GM21825 (cell line): ENCODE measurements at regions not wholly inside any gene's neighbourhood (a gene's known extent, or its start where the extent isn't known, plus 50 kb on each side); places are given as distances from the start of the nearest gene placed in this dataset.
"Not testable (repeated sequence)": the region's sequence is repeated elsewhere in the genome, so short reads cannot be mapped to it uniquely, and the experiment has no call there.

Experiments used
- ATAC-seq: cut with Tn5 transposase; IDR thresholded peaks from one replicate; pipeline ENCODE4 v1.9.1; 2021; ENCODE audit warnings: mild to moderate bottlenecking, moderate library complexity; ENCODE audit not compliant: unreplicated experiment

DNA sequence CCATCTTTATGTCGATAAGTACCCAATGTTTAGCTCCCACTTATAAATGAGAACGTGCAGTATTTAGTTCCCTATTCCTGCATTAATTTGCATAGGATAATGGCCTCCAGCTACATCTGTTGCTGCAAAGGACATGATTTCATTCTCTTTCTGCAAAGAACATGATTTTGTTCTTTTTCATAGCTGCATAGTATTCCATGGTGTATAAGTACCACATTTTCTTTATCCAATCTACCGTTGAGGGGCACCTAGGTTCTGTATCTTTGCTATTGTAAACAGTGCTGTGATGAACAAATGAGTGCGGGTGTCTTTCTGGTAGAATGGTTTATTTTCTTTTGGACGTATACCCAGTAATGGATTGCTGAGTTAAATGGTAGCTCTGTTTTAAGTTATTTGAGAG lies 63.0 kb downstream of the HLX start:
- ATAC-seq: no peak

DNA sequence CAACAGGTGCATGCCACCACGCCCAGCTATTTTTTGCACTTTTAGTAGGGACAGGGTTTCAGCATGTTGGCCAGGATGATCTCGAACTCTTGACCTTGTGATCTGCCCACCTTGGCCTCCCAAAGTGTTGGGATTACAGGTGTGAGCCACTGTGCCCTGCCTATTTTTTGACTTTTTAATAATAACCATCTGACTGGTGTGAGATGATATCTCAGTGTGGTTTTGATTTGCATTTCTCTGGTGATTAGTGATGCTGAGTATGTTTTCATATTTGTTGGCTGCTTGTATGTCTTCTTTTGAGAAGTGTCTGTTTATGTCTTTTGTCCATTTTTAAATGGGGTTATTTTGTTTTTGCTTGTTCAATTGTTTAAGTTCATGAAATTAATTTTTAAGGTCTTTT lies 63.7 kb downstream of the HLX start:
- not testable (repeated sequence) for ATAC-seq

- ATAC-seq: no peak
Observed at GRCh38 chr1:220943319-220943996, 64.2 kb downstream of the HLX start.

DNA sequence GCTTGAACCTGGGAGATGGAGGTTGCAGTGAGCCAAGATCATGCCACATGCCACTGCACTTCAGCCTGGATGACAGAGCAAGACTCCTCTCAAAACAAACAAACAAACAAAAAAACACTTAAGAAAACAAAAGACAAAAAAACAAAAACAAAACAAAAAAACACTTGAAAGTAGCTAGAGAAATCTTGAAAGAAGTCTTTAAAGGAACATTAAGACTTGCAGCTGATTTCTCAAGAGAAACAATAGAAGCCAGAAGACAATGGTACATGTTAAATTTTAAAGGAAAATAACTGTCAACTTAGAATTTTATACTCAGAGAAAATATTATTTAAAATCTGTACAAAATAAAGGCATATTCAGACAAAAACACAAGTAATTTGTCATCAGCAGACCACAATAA lies 71.3 kb downstream of the HLX start:
- no peak for ATAC-seq

DNA sequence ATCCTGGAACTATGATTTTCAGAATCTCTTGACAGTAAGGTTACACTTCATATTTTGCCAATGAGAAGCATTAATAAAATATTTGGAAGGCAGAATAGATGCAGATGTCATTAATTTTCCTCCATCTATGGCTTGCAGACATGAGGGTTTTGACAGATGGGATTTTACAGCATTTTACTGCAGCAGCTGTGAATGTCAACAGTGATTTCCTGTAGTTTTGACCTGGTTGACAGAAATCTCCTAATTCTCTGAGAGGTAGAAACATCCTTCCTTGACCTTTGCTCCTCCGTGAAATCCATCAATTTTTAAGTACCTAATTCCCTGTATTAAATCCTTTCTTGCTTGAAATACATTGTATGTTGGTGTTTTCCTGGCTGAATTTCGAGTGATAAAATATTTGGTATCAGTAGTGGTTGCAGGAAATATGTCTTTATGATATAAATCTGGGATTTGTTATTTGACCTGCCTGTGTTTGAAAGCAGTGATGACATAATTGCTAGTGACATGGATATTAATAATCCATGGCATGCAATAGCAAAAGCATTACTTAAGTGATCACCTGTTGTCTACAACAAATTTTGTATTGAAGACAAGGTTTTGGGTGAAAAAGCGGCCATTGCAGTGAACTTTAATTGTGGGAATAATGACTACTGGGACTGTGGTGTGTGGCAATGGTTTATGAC lies 73.9 kb downstream of the HLX start:
- ATAC-seq: no peak

DNA sequence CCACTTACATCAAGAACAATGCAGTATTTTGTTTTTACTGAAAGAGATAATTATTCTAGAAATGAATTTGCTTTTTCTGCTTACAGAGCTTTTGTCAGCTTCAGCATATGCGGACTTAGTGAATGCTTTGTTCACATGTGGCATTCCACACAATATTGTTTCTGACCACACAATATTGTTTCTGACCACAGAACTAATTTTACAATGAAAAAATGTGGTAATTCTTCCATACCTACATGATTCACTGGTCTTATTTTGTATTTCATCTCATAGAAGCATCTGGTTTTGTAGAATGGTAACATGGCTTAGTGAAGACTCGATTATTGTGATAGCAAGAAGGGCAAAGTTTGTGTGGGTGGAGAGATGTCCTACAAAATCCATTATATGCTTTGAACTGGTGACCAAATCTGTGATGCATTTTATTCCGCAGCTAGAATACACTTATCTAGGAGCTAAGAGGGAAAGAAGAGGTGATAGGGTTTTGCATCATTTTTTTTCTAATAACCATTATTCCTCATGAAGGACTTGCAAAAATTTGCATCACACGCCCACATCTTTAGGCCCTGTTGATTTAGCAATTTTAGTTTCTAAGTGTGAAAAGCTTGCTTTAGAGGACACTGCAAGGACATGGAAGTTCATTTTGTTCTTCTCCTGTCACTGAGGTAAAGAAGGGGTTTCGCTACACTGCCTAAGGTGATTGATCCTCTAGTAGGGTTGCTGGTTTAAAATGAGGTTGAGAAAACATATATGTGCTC lies 75.3 kb downstream of the HLX start:
- ATAC-seq: no peak

- no peak for ATAC-seq
Observed at GRCh38 chr1:220955116-220955515, 75.9 kb downstream of the HLX start.

- no peak for ATAC-seq
Observed at GRCh38 chr1:220956501-220957232, 77.4 kb downstream of the HLX start.

- no peak for ATAC-seq
Observed at GRCh38 chr1:220957233-220957605, 78.0 kb downstream of the HLX start.

DNA sequence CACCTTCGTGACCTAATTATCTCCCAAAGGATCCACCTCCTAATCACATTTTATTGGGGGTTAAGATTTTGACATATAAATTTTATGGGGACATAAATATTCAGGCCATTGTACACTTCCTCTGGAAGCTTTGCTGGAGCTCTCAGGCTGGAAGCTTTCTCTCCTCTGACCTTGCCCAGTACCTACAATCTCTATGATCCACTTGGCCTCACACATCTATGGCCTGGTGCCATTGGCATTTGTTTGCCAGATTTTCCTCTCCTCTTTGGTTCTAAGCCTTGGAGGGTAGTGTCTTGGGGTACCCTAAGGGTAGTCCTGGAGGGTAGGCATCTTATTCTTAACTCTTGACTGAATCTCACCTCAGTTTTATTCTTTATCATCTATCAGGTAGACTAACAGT lies 79.0 kb downstream of the HLX start:
- ATAC-seq: no peak

GRCh38 chr1:220962031-220962751 lies 82.9 kb downstream of the HLX start:
- ATAC-seq: no peak

DNA sequence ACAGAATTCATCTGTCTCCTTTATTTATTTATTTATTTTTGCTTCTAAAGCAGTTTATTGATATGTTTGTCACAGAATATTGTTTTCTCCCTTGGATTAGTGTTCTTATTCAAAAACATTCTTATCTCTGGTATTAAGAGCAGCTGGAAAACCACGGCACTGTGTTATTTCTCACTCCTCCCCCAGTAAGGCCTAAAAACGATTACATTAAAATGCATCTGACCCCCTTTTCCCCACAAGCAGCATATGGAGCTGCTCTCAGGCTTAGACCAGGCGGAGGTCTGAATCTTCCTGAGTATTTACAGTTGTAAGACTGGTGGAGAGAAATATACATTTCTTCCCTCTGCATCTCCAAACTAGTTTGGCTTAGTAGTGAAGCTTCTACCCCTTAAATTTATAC lies 86.8 kb downstream of the HLX start:
- no peak for ATAC-seq

GRCh38 chr1:220966473-220966872 lies 87.2 kb downstream of the HLX start:
- no peak for ATAC-seq

GRCh38 chr1:220966881-220967611 lies 87.8 kb downstream of the HLX start:
- no peak for ATAC-seq

DNA sequence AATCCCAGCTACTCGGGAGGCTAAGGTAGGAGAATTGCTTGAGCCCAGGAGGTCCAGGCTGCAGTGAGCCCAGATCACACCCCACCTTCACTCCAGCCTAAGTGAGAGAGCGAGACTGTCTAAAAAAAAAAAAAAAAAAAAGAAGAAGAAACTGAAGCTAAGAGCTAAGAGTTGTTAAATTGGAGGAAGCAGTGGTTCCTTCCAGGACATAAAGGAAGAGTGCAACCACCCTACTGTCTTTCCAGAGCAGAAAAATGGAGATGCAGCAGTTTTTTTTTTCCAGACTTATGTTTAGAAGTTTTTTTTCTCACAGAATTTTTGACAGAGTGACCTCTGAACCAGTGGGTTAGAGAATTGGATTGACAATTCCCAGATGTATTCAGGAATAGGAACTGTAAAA lies 88.7 kb downstream of the HLX start:
- no peak for ATAC-seq

- not testable (repeated sequence) for ATAC-seq
Observed at GRCh38 chr1:220969281-220969680, 90.0 kb downstream of the HLX start.

DNA sequence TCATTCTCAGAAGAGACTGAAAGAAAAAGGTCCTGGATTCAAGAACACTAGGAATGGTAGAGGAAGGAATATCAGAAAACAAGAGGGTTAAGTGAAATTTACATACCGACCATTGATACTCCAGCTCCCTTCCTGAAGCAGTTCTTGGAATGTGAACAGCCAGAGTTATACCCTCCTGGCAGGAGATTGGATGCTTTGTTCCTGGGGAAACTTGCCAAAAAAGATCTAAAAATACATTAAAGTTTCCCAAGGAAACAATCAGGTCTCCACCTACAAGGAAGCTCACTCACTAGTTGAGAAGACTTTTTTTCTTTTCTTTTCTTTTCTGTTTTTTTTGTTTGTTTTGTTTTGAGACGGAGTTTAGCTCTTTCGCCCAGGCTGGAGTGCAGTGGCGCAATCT lies 91.1 kb downstream of the HLX start:
- ATAC-seq: no peak

DNA sequence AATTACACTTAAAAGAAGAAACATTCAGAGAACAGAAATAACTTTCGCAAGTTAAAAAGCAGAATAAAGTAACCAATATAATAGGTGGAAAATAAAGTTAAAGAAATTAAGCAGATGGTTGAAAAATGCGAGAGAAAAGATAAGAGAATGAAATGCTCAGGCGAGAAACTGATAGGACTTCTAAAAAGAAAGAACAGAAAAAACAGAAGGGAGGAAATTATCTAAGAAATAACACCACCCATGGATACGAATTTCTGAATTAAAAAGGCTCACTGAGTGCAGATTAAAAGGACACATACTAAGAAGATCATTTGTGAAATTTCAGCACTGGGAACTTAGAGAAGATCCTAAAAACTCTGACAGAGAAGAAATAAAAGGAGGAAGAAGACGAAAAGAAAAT lies 92.0 kb downstream of the HLX start:
- ATAC-seq: no peak

DNA sequence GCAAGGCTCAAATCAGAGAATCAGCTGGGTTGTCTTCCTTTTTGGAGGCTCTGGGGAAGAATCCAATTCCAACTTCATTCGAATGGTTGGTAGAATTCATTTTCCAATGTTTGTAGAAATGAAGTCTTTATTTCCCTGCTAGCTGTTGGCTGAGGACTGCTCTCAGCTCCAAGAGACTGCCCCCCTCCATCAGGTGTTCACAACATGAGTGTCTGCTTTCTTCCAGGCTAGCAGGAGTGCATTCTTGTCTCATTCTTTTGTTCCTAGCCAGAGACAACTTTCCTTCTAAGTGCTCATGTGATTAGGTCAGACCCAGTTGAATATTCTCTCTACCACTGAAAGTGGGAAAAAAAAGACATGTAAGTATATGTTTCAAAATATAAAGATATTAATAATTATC lies 95.2 kb downstream of the HLX start:
- no peak for ATAC-seq

- ATAC-seq: no peak
Observed at GRCh38 chr1:220976390-220976789, 97.1 kb downstream of the HLX start.
